GM12878 (cell line): ENCODE measurements at regions not wholly inside any gene's neighbourhood (a gene's known extent, or its start where the extent isn't known, plus 50 kb on each side); places are given as distances from the start of the nearest gene placed in this dataset.

Source experiments
- ATAC-seq: fragments of 200-7000 bp; cut with Tn5 transposase; 3 replicates; pipeline ENCODE4 v1.9.1; 2020; ENCODE audit warnings: mild to moderate bottlenecking, moderate library complexity
- BruUV-seq: library from RNA; stranded (reverse); fragments of 400-500 nt; replicated peaks from 2 replicates; lab custom pipeline; 2021; lab: Mats Ljungman, UMichigan
- CTCF ChIA-PET: fragments of 300-600 bp; sonication (Branson Sonifier 250); formaldehyde crosslinking; extraction: SDS; loops from one replicate; lab custom pipeline; 2021; ENCODE audit warnings: inconsistent platforms; lab: Yijun Ruan, JAX
- POLR2A ChIA-PET: fragments of 350-600 bp; formaldehyde crosslinking; extraction: SDS; loops from one replicate; lab custom pipeline; 2021; ENCODE audit warnings: inconsistent platforms; lab: Charles Lee
- RAD21 ChIA-PET: fragments of 300-600 bp; sonication (Branson Sonifier 250); formaldehyde crosslinking; loops from one replicate; lab custom pipeline; 2023; ENCODE audit warnings: antibody characterized with exemption; ENCODE audit not compliant: unreplicated experiment; lab: Charles Lee
- SMC1A ChIA-PET: fragments of 300-600 bp; sonication (Branson Sonifier 250); formaldehyde crosslinking; loops from one replicate; lab custom pipeline; 2023; ENCODE audit not compliant: unreplicated experiment, uncharacterized antibody; lab: Charles Lee
- DNase-seq: peaks from one replicate; pipeline ENCODE4 v3.0.0-alpha.2; 2011; ENCODE audit warnings: low read depth, low spot score
- FAIRE-seq: peaks from 3 replicates; lab custom pipeline; 2011; peaks lifted over from hg19 to GRCh38; lab: Jason Lieb, UNC
- H2AFZ ChIP-seq: 2 replicates; pipeline ENCODE4 v1.6.0; 2011; ENCODE audit warnings: low read depth, low read length, control low read depth; ENCODE audit not compliant: control insufficient read depth
- H3K27ac ChIP-seq: 2 replicates; pipeline ENCODE4 v1.5.1; 2011; ENCODE audit warnings: control low read depth; ENCODE audit not compliant: control insufficient read depth, insufficient read depth
- H3K27me3 ChIP-seq, 2 experiments: replicated peaks in 1 of 2; 2 replicates each; pipeline versions ENCODE4 v1.6.0 to v1.6.1; 2011; ENCODE audit warnings: low read length in 1 of 2; ENCODE audit not compliant: control insufficient read depth in 2 of 2, insufficient read depth in 2 of 2
- H3K36me3 ChIP-seq, 2 experiments: 2 replicates each; pipeline ENCODE4 v1.5.1; 2011; ENCODE audit warnings: low read length in 1 of 2; ENCODE audit not compliant: control insufficient read depth in 2 of 2, insufficient read depth in 2 of 2
- H3K4me1 ChIP-seq: 2 replicates; pipeline ENCODE4 v1.6.1; 2011; ENCODE audit warnings: mild to moderate bottlenecking, low read length, moderate library complexity, mixed read lengths; ENCODE audit not compliant: control insufficient read depth, insufficient read depth
- H3K4me2 ChIP-seq: 2 replicates; pipeline ENCODE4 v1.6.0; 2011; ENCODE audit warnings: control low read depth; ENCODE audit not compliant: control insufficient read depth, insufficient read depth
- H3K4me3 ChIP-seq: fragments of 200-600 bp; sonication (generic); 2 replicates; pipeline ENCODE4 v1.5.1; 2016
- H3K79me2 ChIP-seq: 2 replicates; pipeline ENCODE4 v1.6.0; 2011; ENCODE audit warnings: low read length; ENCODE audit not compliant: control insufficient read depth, insufficient read depth
- H3K9ac ChIP-seq: 2 replicates; pipeline ENCODE4 v1.8.0; 2011; ENCODE audit warnings: low read length, control low read depth, mixed read lengths; ENCODE audit not compliant: control insufficient read depth, insufficient read depth
- H3K9me3 ChIP-seq: replicated peaks from 3 replicates; pipeline ENCODE4 v1.5.1; 2011; ENCODE audit warnings: mild to moderate bottlenecking, low read length; ENCODE audit not compliant: control insufficient read depth, insufficient read depth
- H4K20me1 ChIP-seq: 2 replicates; pipeline ENCODE4 v1.6.0; 2011; ENCODE audit not compliant: control insufficient read depth, insufficient read depth
- IKZF1 ChIP-seq: fragments of 450-650 bp; conservative IDR thresholded peaks from 2 replicates; pipeline ENCODE4 v1.6.1; 2017; ENCODE audit warnings: antibody characterized with exemption, mild to moderate bottlenecking
- JUNB ChIP-seq: IDR thresholded peaks from 2 replicates; pipeline ENCODE4 v1.6.1; 2016; ENCODE audit warnings: antibody characterized with exemption, mild to moderate bottlenecking
- POLR2AphosphoS2 ChIP-seq: IDR thresholded peaks from 2 replicates; pipeline ENCODE4 v1.6.1; 2011; ENCODE audit warnings: low read depth, mild to moderate bottlenecking, low read length, improper control_type of control experiment, moderate library complexity
- SIX5 ChIP-seq: IDR thresholded peaks from 2 replicates; pipeline ENCODE4 v1.6.1; 2011; ENCODE audit warnings: mild to moderate bottlenecking, low read depth, low read length, moderate library complexity; ENCODE audit not compliant: severe bottlenecking
- SRF ChIP-seq, 2 experiments: IDR thresholded peaks; 2 replicates each; pipeline ENCODE4 v1.6.1; 2011; ENCODE audit warnings: low read depth in 2 of 2, low read length in 2 of 2, mild to moderate bottlenecking in 1 of 2, moderate library complexity in 1 of 2
- WGBS: methylation state at CpG from one replicate; pipeline ENCODE4 v1.1.6; 2016; ENCODE audit warnings: low lambda C conversion rate; ENCODE audit not compliant: insufficient replicate concordance, insufficient coverage; ENCODE audit errors: missing lambda C conversion rate; 5-methylcytosine and 5-hydroxymethylcytosine counted together
- in situ Hi-C: fragments of 300-500 bp; cut with MboI; formaldehyde crosslinking; loops from 9 replicates; pipeline ENCODE4 v1.14.3; 2018; ENCODE audit warnings: mixed read lengths
- intact Hi-C: fragments of 100-400 bp; cut with micrococcal nuclease; formaldehyde crosslinking; loops from one replicate; pipeline ENCODE4 v1.14.2; 2022; ENCODE audit not compliant: unreplicated experiment

DNA sequence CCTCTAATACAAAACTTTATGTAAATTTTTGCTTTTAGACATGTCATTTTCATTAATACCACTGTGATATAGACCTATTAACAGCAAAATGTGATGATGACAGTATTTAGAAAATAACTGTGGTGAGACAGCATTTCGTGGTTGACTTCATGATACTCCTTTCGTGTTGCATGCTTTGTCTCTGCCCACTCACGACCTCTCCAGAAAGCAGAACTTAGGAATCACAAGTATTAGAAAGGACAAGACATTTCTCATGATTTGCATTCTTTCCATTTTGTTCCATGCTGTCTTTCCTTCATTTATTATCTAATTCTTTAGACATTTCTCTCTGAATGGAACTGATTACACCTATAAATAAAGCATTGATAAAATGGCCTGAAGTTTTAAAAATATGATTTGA lies 85.2 kb upstream of the POU3F3 start:
- ATAC-seq (no peak), FAIRE-seq (no peak), DNase-seq (no peak)
- no peak overlapping the region for H3K4me2 ChIP-seq
- H3K4me1 ChIP-seq, result no peaks in the 10 kb centered on the region
- H4K20me1 ChIP-seq, result no peaks in the 10 kb centered on the region
- ChIA-PET RAD21 (no interaction called here), SMC1A (no interaction called here), POLR2A (no interaction called here), CTCF (no interaction called here)
- no peaks in the 10 kb centered on the region for H3K79me2 ChIP-seq
- no peaks in the 10 kb centered on the region for H3K27me3 ChIP-seq
- in situ Hi-C loops (no loop called here), intact Hi-C loops (no loop called here)
- no peak overlapping the region for H2AFZ ChIP-seq
- no TSS peak for BruUV-seq
- TF ChIP-seq POLR2AphosphoS2 (no peak), SIX5 (no peak)
- H3K9ac ChIP-seq, result no peak overlapping the region
- H3K36me3 ChIP-seq, result no peaks in the 10 kb centered on the region
- no peak overlapping the region for H3K4me3 ChIP-seq
- H3K9me3 ChIP-seq, result no peaks in the 10 kb centered on the region
- H3K27ac ChIP-seq, result no peak overlapping the region
- WGBS, result 2% methylated on average over 3 of the region's 3 CpGs

DNA sequence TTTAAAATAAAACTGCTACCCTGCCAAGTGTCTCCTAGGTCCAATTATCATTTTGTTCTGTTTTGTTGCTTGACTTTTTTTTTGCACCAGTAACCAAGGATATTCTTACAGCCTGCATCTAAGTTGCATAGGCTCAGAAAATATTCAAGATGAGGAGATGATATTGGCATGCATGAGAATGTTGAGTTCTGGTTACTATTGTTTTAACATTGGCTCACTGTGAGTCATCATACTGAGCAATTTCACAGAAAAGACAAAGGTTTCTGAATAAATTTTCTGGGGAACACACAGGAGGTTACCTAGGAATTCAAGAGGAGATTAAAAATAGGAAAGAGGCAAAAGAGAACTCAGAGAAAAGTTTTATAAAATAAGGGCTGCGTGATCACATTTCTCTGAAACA lies 84.8 kb upstream of the POU3F3 start:
- no peaks in the 10 kb centered on the region for H3K79me2 ChIP-seq
- 32% methylated on average over 1 of the region's 1 CpG for WGBS
- no peaks in the 10 kb centered on the region for H3K4me1 ChIP-seq
- in situ Hi-C loops, result no loop called here
- no peaks in the 10 kb centered on the region for H3K36me3 ChIP-seq
- no peak overlapping the region for H3K4me2 ChIP-seq
- BruUV-seq, result no TSS peak
- no peak for ATAC-seq
- no peaks in the 10 kb centered on the region for H3K9me3 ChIP-seq
- intact Hi-C loops, result no loop called here
- H2AFZ ChIP-seq, result no peak overlapping the region
- TF ChIP-seq SRF (IDR thresholded peaks at IDR 0.05; ENCODE audit: low read depth in 2 of 2, low read length in 2 of 2) (no peak), IKZF1 (no peak), JUNB (no peak)
- H3K27me3 ChIP-seq, result no peaks in the 10 kb centered on the region
- H3K9ac ChIP-seq, result no peak overlapping the region
- DNase-seq, result no peak
- FAIRE-seq, result no peak
- ChIA-PET CTCF (no interaction called here), POLR2A (no interaction called here), RAD21 (no interaction called here), SMC1A (no interaction called here)
- H3K27ac ChIP-seq, result no peak overlapping the region
- H4K20me1 ChIP-seq, result no peaks in the 10 kb centered on the region
- H3K4me3 ChIP-seq, result no peak overlapping the region
